H4 (cell line): ENCODE measurements at regions not wholly inside any gene's neighbourhood (a gene's known extent, or its start where the extent isn't known, plus 50 kb on each side); places are given as distances from the start of the nearest gene placed in this dataset.
"Not testable (repeated sequence)": the region's sequence is repeated elsewhere in the genome, so short reads cannot be mapped to it uniquely, and the experiment has no call there.

Experiments
- DNase-seq: peaks from one replicate; pipeline ENCODE4 v3.0.0-alpha.2; 2015; ENCODE audit warnings: low spot score

- DNase-seq, result no peak
Observed at GRCh38 chr7:115218076-115218475, 296.2 kb downstream of the MDFIC start.

- DNase-seq, result no peak
Observed at GRCh38 chr7:115217373-115217772, 295.5 kb downstream of the MDFIC start.

- DNase-seq, result no peak
Observed at GRCh38 chr7:115216652-115217051, 294.8 kb downstream of the MDFIC start.

- no peak for DNase-seq
Observed at GRCh38 chr7:115211171-115211570, 289.3 kb downstream of the MDFIC start.

- no peak for DNase-seq
Observed at GRCh38 chr7:115210552-115210951, 288.7 kb downstream of the MDFIC start.

- DNase-seq, result no peak
Observed at GRCh38 chr7:115208710-115209560, 287.0 kb downstream of the MDFIC start.

- DNase-seq, result not testable (repeated sequence)
Observed at GRCh38 chr7:115206374-115206773, 284.5 kb downstream of the MDFIC start.

- no peak for DNase-seq
Observed at GRCh38 chr7:115198143-115198542, 276.2 kb downstream of the MDFIC start.

GRCh38 chr7:115195208-115195607 is 273.3 kb downstream of the MDFIC start:
- no peak for DNase-seq

- no peak for DNase-seq
Observed at GRCh38 chr7:115191526-115191925, 269.6 kb downstream of the MDFIC start.

- DNase-seq, result peak; percentile 10
Observed at GRCh38 chr7:115183431-115184057, 261.6 kb downstream of the MDFIC start.

GRCh38 chr7:115178835-115179234 is 256.9 kb downstream of the MDFIC start:
- peak; percentile 14 for DNase-seq

- DNase-seq, result no peak
Observed at GRCh38 chr7:115177823-115178222, 255.9 kb downstream of the MDFIC start.

GRCh38 chr7:115177103-115177502 is 255.2 kb downstream of the MDFIC start:
- DNase-seq, result no peak

- DNase-seq, result not testable (repeated sequence)
Observed at GRCh38 chr7:115172397-115172796, 250.5 kb downstream of the MDFIC start.

- no peak for DNase-seq
Observed at GRCh38 chr7:115153769-115154477, 232.0 kb downstream of the MDFIC start.

- DNase-seq, result no peak
Observed at GRCh38 chr7:115153176-115153575, 231.3 kb downstream of the MDFIC start.

- DNase-seq, result no peak
Observed at GRCh38 chr7:115146148-115146547, 224.3 kb downstream of the MDFIC start.

GRCh38 chr7:115145512-115145911 is 223.6 kb downstream of the MDFIC start:
- DNase-seq, result no peak

- no peak for DNase-seq
Observed at GRCh38 chr7:115137816-115138215, 215.9 kb downstream of the MDFIC start.

GRCh38 chr7:115136796-115137443 is 215.0 kb downstream of the MDFIC start:
- no peak for DNase-seq

GRCh38 chr7:115135769-115136410 is 214.0 kb downstream of the MDFIC start:
- no peak for DNase-seq
